Hematopoietic multipotent progenitor cell treated with erythropoietin and hydrocortisone succinate and interleukin-3 and kit ligand, for 17 days (in vitro differentiated cells): ENCODE measurements at regions not wholly inside any gene's neighbourhood (a gene's known extent, or its start where the extent isn't known, plus 50 kb on each side); places are given as distances from the start of the nearest gene placed in this dataset.

Source experiments
- DNase-seq: peaks from one replicate; pipeline ENCODE4 v3.0.0-alpha.2; 2015; ENCODE audit warnings: low spot score

- no peak for DNase-seq
Measured at GRCh38 chr4:65893957-65894755, 223.9 kb upstream of the EPHA5 start.

GRCh38 chr4:65893271-65893670 lies 223.0 kb upstream of the EPHA5 start:
- no peak for DNase-seq

- no peak for DNase-seq
Measured at GRCh38 chr4:65880594-65880993, 210.3 kb upstream of the EPHA5 start.

DNA sequence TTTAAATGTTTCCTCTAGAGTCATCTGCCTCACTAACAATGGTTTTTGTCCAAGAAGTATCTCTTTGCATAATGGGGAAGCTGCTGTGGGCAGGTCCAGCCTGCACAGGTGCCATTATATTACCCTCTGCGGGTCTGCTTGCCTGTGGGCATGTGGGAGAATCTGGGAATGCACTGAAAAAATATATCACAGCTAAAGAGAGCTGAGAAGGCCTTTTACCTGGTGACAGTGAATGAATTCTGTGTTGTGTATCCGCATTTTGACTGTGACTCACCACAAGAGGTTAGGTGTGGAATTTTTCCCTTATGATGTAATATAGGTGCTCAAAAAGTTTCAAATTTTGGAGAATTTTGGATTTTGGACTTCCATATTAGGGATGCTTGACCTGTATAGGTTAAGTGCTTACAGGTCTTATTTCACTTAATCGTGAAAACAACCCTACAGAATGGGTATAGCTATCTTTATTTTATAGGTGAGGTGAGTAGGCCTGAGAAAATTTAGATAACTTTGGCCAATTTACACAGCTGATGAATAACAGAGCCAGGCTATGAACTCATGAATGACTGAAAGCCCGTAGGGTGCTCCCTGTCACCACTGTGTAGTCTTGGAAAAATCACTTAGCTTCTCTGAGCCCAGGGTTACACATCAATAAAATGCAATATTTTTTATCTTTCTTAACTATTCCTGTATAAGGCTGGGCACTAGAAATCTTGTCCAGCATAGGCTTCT lies 198.0 kb upstream of the EPHA5 start:
- DNase-seq = no peak

DNA sequence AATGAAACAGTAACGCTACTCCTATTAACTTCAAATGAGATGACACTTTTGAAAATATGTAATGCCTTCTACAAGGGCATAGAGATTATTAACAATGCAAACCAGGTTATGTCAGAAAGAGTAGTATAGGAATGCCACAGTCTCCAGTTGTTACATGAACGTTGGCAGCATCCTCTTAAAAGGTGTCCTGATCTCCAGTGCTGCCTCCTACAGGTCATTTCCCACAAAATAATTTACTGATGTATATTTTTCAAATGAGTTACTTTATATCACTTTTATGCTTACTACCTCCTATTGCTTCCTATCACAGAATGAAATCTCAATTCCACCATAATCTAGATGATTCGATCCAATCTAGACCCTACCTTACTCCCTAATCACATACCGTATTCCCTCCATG lies 195.2 kb upstream of the EPHA5 start:
- DNase-seq = no peak

DNA sequence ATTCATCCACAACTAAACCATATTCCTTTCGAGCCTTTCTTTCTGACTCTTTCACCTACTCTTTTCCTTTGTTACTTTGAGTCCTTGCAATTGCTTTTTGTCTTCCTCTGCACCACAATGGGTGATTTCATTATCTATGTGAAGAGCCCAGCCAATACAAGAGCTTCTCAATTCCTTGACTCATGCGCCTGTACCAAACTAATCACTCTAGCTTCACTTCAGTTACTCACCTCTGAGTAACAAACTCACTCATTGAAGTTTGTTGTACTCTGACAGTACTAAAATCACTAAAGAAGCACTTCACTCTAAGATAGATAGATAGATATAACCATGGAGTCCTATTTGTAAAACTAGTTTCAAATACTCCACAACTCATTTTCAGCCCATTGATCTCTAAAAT lies 191.7 kb upstream of the EPHA5 start:
- DNase-seq = no peak

DNA sequence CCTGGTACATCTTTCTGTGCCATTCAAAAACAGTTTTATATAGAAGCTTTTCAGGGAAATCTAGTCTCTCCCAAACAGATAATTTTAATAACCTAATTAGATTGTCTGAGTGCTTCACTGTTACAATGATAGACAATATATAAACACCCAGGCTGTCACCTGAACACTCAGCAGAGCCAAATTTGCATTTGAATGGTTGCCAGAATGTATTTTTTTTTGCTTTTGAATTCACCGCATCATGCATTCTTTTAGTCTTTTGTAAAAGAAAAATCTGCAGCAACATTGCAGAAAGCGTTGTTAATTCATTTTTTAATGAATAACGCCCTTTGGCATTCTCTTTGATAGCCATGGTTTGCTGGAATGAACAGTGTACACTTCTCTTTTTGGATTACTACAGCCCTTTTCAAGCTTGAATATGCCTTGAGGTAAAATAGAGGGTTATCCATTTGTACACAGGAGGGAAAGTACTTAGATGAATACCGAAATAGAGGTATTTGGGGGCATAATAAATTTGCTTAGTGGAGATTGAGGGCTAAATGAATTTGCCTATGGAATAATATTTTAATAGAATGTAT lies 175.0 kb upstream of the EPHA5 start:
- DNase-seq = no peak

DNA sequence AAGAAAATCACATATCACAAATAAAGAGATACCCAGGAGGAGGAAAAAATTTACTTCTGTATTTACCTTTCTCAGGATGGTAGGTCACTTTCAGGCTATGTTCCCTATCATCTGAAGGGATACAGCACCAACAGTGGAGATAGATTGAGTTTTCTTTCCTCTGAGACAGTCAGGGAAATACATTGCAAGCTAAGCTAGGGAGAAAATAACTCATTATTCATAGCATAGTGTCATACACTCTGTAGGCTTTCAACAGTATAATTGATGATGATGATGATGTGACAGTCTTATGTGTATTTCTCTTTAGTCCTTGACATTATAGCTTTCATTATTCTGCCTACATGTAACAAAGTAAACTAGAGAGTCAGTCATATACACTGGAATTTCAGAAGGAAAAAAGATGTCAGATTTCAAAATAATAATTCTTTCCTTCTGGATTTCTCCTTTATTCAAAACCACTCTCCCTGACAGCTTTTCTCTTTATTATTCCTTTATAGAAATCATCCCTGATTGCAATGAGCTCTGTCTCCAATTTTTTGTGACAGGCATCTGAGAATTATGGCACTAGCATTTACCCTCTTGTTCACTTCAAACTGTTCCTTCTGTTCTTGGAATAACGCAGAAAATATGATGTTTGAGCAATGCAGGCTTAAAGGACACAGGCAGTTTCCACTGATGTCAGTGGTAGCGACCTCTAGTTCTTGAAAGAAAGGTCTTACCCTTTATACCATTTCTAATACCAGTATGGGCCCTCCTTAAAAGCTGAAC lies 169.1 kb upstream of the EPHA5 start:
- no peak for DNase-seq

GRCh38 chr4:65834707-65835106 lies 164.4 kb upstream of the EPHA5 start:
- DNase-seq = no peak

- DNase-seq = no peak
Measured at GRCh38 chr4:65831828-65832227, 161.5 kb upstream of the EPHA5 start.

DNA sequence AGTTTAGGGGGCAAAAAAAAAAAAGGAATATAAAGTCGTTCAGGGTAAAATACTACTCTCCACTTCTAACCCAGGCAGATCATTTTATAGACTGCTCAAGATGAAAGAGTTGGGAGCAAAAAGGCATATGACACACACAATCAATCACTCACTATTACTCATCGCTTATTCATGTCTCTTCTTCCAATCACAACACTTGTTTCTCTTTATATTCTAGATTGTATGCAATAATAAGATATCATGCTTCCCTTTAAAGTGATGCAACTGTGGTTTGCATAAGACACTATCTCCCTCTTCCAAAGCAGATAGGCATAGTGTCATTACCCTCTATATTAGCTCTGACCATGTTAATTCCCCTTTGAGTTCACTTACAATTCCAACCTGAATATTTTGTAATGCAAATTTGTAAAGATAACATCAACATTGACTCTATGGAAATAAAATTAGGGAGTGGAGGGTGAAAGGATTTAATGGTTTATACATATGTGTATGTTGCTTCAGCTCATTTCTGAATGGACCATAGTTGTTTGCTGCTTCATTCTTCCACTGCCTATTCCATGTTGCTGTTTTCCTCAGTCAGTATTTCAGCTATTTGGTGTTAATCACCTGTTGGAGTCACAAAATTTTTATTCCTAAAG lies 154.9 kb upstream of the EPHA5 start:
- no peak for DNase-seq

- no peak for DNase-seq
Measured at GRCh38 chr4:65819192-65819591, 148.9 kb upstream of the EPHA5 start.

GRCh38 chr4:65805936-65806335 lies 135.6 kb upstream of the EPHA5 start:
- no peak for DNase-seq

DNA sequence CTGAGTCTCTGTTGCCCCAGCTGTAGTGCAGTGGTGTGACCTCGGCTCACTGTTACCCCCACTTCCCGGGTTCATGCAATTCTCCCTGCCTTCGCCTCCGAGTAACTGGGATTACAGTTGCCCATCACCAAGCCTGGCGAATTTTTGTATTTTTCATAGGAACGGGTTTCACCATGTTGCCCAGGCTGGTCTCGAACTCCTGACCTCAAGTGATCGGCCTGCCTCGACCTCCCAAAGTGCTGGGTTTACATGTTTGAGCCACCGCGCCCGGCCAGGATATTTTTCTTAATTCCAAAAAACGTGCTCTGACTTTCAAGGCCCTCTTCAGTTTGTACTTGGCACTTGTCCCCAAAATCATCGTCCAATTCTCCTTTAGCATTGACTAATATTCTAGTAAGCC lies 129.2 kb upstream of the EPHA5 start:
- DNase-seq = no peak

GRCh38 chr4:65798498-65799127 lies 128.3 kb upstream of the EPHA5 start:
- DNase-seq = no peak

DNA sequence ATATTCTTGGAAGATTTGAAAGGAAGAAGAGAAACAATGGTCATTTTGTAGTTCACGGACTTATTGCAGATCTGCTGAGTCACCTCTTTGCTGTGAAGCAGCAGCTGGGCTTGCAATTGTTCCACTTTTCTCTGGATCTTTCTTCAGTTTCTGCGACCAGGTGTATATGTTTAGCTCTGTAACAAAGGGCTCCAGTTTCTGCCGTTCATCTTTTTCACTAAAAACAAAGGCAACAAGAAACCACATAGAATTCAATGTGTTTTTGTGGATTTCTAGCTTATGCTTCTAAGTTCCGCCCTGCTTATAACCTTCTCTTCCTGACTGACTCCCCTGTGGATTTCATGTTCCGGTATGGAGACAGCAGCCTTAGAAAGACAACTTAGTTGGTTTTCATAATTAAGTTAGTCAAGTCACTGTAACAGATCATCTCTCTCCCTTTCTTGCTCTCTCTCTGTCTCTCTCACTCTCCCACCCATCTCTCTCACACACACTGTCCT lies 121.6 kb upstream of the EPHA5 start:
- no peak for DNase-seq

DNA sequence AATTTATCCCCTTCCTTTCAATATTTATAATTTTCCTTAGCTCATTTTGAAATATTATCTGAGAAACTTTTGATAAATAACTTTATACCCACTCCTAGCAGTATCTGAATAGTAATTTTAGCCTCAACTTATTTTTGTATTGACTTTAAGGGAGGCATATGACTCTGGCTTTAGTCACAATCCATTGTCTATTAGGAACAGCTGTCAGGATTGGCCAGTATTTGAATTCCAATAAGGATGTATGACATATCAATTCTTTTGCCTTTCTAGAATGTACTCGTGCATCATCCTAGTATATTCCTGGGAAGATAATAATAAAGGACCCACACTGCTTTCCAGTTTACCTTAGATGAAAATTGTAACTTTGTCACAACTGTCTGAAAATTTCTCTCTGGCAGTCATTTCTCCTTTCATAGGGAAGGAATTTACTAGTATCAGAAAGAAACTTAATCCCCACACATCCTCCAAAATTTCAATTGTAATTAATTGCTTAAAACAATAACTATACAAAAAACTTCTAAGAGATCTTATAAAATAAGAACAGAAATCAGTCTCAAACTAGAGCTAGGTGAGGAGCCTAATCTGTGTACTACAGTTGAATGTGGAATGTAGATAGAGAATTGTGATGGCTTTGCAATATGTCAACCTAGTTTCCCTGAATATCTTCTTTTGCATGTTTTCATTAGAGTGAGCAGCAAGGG lies 121.0 kb upstream of the EPHA5 start:
- no peak for DNase-seq

DNA sequence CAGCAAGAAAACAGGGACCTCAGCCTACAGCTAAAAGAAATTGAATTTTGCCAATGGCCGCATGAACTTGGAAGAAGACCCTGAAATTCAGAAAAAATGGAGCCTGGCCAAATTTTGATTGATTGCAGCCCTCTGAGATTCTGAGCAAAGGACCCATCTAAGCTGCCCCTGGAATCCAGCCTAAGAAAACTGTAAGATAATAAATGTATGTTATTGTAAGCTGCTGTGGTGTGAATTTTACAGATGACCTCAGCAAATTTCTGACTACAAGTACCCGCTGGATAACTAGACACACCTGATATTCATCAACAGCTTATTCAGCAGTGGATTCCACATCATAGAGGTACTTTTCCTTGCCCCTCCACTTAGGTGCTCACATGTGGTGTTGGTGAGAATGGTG lies 119.5 kb upstream of the EPHA5 start:
- DNase-seq = no peak

- no peak for DNase-seq
Measured at GRCh38 chr4:65789341-65789740, 119.1 kb upstream of the EPHA5 start.

DNA sequence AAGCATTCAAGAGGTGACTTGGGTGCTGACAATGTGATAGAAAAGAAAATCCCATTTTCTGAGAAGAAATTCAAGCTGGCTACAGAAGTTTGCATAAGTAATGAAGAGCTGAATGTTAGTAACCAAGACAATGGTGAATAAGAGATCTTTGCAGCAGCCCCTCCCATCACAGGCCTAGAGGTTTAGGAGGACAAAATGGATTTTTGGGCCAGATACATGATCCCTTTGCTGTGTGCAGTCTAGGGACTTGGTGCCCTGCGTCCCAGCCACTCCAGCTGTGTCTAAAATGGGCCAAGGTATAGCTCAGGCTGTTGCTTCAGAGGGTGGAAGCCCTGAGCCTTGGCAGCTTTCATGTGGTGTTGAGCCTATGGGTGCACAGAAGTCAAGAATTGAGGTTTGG lies 107.0 kb upstream of the EPHA5 start:
- DNase-seq = no peak

GRCh38 chr4:65773636-65774035 lies 103.3 kb upstream of the EPHA5 start:
- DNase-seq = no peak
